NCI-H1092 (cell line): ENCODE measurements at regions not wholly inside any gene's neighbourhood (a gene's known extent, or its start where the extent isn't known, plus 50 kb on each side); places are given as distances from the start of the nearest gene placed in this dataset.

ENCODE experiments used
- DNase-seq: peaks from one replicate; lab custom pipeline; 2025; lab: John Stamatoyannopoulos, UW

DNA sequence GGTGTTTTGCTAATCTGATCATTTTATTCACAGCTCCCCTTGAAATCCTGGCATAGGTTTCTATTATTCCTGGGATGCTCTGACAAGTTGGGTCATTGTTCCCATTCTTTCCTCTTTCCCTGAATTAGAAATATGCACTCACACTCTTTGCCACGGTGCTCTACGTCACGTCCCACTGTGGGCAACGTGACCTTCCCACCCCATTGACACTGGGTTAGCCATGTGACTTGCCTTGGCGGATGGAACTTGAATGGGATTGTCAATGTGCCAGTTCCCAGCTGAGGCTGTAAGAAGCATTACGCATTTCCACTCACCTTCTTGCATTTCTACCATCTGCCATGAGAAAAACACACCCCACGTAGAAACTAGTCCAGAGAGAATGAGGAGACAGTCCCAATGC is 492.4 kb downstream of the SHISA9 start:
- no peak for DNase-seq

DNA sequence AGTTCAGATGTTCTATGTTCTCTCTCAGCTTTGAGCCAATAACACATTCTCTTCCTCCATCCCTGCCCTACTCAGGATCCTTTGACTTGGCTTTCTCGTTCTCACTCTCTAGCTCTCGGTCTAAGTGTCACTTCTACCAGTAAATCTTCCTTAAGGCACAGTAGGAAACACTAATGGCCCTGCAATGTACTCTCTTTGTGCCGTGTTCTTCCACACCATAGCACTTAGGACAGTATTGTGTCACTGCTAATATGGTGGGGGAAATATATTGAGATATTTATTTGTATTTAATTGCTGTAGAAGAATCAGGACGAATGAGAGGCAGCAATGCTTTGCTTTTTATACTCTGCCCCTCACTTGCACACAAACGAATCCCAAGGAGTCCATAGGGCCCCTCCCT is 493.1 kb downstream of the SHISA9 start:
- DNase-seq, result no peak

DNA sequence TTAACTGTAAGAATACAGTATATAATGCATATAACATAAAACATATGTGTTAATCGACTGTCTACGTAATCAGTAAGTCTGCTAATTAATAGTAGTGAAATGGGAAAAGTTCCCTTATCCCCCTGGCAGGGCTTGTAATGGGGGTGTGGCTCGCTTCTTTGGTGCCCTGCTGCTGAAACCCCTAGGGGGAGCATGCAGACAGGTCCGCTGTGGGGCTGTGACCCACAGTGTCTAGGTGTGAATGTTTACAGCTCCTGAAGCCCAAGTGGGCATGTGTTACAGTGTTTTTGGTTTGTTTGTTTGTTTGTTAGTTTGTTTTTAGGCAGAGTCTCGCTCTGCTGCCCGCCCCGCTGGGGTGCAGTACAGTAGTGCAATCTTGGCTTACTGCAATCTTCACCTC is 495.7 kb downstream of the SHISA9 start:
- DNase-seq, result no peak

DNA sequence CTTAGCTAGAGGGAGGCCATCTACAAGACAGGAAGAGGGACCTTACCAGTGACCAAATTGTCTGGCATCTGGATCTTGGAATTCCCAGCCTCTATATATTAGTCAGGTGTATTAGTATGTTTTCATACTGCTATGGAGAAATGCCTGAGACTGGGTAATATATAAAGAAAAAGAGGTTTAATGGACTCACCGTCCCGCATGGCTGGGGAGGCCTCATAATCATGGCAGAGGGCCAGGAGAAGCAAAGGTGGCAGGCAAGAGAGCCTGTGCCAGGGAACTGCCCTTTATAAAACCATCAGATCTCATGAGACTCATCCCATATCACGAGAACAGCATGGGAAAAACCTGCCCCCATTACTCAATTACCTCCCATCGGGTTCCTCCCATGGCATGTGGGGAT is 500.2 kb downstream of the SHISA9 start:
- DNase-seq, result no peak

DNA sequence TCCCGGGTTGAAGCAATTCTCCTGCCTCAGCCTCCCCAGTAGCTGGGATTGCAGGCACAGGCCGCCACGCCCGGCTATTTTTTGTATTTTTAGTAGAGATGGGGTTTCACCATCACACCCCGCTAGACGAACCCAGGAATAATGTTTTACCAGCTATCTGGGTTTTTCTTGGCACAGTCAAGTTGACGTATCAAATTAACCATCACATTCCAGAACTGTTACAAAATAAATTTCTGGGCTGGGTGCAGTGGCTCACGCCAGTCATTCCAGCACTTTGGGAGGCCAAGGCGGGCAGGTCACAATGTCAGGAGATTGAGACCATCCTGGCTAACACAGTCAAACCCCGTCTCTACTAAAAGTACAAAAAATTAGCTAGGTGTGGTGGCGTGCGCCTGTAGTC is 501.2 kb downstream of the SHISA9 start:
- DNase-seq, result no peak

DNA sequence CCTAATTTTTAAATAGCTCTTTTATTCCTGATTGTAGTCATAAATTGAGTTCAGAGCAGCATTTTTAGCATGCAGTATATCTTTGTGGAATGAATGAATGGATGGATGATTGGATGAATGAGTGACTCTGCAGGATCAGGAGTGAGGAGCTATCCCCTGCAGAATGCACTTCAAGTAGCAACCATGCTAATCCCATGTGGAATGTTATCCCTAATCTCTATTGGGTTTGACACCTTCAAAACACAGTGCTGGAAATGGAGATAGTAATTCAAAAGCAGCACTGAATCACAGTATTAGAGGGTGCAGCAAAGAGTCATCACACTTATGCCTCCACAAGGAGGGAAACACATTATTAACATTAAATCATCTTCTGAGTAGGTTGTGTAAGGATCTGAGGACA is 501.9 kb downstream of the SHISA9 start:
- DNase-seq, result no peak

DNA sequence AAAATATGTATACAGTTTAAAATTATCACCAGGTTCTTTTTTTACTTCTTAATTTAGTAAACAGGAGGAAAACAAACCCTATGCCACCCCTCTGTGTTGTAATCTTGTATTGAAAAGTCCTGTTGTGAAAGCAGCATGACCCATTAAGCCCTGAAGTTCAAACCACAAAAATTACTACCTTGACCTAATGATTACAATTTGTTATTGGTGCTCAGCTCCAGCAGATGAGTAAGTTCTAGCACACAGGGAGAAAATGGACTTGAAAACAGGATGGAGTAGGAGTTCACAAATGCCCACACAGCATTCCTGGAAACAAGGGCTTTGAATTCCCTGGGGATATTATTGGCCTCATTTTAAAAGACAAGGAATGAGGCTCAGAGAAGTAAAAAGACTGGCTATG is 505.8 kb upstream of the ERCC4 start:
- no peak for DNase-seq

DNA sequence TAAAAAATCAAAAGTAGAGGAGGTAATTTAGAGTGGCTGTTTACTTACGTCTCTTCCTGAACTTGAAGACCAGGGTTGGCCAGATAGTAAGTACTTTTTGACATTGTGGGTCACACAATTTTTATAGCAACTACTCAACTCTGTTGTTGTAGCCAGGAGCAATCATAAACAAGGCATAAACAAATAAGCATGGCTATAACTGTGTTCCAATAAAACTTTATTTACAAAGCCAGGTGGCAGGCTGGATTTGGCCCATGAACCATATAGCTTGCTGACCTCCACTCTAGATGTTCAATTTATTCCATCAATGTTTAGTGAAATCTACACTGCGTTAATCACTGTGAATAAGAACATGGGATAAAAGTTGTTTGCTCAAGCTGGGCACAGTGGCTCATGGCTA is 500.4 kb upstream of the ERCC4 start:
- no peak for DNase-seq

DNA sequence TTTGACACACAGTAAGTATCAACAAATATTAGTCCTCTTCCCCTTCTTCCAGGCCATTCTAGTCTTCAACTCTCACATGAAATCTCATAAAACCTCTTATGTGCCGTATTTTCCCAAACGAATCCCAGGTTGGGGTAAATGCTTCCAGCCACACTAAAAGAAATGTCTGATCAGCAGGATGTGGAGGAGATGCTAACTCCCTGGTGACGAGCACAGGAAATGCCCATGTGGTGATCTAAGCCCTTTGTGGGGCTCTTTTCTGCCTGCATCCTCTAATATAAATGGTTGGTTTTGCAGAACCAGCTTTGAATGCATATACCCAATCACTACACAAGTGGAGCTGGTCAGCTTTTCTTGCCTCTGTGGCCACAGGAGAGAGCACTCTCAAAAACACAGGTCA is 498.2 kb upstream of the ERCC4 start:
- no peak for DNase-seq

DNA sequence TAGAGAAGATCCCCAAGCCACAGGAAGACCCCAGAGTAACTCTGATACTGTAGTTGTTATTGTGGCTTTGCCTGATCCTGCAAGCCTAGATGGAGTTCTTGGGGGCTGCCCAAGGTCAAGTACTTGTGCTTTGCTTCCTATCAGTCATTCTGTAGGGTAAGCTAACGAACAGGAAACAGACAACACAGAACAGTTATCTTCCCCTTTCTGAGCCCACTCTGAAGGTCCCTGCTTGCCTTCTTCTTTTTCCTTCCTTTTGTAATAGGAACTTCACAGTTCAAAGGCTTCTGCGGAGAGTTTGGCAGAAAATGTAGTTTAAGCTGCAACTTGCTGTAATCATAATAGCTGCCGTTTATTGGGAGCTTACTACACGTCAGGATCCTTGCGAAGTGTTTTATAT is 494.1 kb upstream of the ERCC4 start:
- no peak for DNase-seq

DNA sequence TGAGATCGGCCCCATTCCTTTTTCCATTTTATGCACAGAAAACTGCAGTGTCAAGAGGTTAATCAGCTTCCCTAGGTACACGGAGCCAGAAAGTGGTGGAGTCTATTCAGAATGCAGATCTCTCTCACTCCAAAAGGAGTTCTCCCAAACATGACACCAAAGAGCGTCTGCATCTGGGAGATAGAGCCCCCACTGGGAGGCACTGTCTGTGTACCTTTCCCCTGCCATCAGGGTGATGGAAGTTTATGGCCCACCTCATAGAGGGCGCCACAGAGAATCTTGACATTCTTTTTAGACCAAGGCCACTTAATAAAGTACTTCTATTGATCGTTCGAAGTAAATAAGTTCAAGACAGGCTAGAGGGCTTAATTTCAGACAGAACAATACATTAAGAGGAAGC is 493.7 kb upstream of the ERCC4 start:
- DNase-seq, result no peak

DNA sequence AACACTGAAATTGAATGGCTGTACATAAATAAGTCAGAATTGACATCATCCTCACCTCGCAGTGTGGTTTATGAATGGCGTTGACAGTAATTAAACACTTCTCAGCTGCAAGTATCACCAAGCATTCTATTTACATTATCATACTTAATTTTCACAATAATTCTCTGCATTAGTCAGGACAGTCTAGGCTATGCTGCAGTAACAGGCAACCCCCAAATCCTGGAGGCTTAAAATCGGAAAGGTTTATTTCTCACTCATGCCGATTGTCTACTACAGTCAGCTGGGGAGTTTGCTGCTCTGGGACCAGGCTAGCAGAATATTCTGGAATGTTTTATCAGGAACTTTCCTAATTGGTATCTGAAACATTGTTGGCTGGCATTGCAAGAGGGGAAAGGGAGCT is 493.2 kb upstream of the ERCC4 start:
- no peak for DNase-seq

DNA sequence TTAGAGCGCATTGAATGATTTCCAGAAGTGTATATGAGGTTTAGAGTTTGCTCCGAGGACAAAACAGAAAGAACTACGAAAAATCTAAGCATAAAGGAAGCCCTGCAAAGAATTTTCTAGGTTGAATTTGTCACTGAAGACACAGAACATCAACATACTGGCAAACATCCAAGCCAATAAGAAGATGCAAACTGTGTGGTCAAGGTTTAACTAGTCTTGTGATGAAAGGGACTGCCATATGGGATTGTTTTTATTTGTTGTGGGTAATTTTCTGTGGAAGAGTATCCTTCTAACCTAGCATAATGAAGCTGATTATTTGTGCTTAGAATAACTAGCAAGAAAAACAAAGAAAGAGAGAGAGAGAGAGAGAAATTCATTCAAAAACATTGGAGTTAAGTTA is 492.0 kb upstream of the ERCC4 start:
- no peak for DNase-seq

DNA sequence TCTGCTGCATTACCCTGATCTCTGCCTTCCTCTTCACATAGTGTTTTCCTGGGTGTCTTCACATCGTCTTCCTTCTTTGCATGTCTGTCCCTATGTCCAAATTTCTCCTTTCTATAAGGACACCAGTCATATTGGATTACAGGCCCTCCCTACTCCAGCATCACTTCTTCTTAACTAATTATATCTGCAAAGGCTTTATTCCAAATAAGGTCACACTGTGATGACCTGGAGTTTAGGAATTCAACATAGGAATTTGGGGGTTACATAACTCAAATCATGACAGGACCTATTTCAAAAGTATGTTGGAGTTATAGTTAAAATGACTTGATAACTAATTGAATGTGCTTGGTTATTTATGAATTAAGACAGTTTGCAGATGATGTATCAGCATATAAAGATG is 490.5 kb upstream of the ERCC4 start:
- DNase-seq, result no peak

DNA sequence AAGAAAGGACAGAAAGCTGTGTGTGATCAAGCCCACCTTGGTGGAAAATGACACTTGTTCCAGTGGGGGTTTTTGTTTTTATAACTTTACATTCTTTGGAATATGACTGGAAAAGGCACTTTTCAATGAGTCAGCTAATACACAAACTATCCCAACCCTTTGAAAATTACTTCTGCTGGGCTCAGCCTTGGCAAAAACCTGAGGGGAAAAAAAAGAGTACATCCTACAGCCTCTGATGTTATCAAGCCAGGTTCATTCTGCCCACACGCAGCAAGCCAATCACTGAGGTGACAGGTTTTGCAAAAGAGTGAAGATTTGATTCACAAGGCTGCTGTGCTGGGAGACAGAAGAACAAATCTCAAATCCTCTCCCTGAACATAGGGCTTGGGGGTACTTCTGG is 484.5 kb upstream of the ERCC4 start:
- DNase-seq, result no peak

DNA sequence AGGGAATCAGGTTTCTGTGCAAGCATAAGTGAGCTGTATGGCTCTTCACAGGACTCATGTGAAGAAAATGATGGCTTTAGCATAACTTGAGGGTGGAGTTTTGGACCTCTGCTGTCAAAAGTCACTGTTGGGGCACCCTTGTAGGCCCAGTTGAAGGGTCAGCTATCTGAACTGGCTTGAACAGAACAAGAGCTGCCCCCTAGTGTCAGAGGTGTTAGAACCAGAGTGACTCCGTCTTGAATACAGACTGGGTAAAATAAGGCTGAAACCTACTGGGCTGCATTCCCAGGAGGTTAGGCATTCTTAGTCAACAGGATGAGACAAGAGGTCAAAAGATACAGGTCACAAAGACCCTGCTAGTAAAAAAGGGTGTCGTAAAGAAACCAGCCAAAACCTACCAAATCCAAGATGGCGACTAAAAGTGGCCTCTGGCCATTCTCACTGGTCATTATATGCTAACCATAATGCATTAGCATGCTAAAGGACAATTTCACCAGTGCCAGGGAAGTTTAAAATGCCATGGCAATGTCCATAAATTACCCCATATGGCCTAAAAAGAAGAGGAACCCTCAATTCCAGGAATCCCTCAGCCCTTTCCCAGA is 484.0 kb upstream of the ERCC4 start:
- DNase-seq, result no peak

DNA sequence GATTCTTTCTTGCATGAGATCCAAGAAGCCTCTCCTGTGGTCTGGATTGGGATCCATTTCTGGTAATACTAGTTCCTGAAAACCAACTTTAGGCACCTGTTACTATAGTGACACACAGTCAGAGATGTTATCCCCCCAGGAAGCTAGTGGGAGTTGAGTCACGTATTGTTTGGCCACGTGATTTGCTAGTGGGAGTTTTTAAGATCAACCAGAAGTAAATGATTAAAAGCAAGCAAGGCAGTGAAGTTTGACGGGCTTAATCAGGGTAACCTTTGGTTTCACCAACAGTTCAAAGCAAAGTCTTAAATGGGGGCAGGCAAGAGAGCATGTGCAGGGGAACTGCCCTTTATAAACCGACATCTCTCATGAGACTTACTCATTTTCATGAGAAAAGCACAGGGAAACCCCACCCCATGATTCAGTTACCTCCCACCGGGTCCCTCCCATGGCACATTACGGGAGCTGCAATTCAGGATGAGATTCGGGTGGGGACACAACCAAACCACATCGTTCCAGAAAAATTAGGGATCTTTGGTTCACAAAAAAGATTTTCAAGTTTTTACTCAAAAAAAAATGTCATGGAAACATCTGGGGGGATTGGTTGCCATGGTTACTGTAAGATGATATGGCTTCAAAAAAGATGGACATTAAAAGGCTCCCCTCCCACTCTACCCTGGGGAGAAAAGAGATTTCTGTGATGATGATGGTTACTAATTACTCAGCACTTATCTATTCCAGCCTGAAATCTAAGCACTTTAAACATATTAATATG is 483.1 kb upstream of the ERCC4 start:
- no peak for DNase-seq

DNA sequence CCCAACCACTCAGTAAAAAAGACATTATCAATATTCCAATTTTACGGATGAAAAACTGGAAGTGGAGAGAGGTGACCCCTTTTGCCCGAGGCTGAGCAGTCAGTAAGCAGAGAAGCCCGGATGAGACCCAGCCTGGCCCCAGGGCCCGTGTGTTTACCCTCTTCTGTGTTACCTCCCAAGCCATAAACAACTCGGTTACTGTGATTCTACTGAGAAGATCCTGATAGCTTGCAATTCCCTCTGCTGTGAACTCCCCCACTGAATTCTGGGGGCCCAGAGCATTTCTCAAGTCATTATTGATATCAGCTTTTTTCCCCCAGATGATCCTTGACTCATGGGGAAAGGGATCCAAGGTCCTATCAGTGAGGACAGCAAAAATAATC is 482.6 kb upstream of the ERCC4 start:
- DNase-seq, result no peak

DNA sequence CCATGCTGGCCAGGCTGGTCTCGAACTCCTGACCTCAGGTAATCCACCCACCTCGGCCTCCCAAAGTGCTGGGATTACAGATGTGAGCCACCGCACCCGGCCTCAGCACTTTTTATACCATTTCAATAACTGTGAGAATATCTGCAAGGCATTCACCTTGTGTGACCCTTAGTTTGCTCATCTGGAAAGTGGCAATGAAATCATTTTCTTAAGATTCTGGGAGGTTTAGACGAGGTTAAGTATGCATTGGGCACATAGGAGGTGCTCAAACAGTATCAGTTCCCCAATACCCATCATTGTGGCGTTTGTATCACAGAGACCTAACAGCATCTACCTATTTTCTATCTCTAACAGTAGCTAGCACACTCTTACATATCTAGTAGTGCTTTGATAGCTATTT is 481.9 kb upstream of the ERCC4 start:
- DNase-seq, result no peak

DNA sequence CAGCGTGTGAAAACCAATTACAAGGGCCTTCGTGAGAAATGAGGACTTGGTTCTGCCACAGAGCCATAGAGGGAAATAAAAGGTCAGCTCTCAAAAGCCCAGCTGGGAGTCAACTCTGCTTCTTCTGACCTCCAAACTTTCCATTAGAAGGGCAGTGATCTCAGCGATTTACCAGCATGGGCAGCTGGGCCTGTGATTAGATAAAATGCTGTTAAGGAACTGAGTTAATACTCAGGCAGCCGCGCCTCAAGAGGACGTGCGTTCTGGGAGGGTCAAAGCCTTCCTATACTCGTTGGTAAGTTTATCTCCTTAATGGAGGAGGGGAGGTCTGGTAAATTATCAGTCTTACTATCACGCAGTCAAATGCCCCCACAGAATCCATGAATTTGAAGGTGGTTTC is 480.2 kb upstream of the ERCC4 start:
- no peak for DNase-seq

DNA sequence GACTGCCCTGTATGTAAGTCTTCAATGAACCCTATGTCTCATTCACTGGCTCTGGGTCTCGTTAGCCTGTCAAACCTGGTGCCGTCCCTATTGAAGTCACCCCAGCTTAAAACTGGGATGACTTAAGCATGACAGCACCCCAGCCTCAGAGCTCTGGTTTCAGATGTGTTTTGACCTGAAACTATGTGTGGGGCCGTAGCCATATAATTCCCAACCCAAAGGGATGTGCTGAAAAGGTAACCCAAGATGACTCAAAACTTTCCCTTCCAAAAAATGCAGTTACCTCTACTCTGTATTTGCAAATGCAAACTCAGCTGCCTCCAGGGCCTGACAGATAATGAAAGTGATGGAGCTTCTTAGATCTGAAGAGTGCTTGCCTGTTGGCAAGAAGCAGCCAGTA is 478.3 kb upstream of the ERCC4 start:
- DNase-seq, result no peak

DNA sequence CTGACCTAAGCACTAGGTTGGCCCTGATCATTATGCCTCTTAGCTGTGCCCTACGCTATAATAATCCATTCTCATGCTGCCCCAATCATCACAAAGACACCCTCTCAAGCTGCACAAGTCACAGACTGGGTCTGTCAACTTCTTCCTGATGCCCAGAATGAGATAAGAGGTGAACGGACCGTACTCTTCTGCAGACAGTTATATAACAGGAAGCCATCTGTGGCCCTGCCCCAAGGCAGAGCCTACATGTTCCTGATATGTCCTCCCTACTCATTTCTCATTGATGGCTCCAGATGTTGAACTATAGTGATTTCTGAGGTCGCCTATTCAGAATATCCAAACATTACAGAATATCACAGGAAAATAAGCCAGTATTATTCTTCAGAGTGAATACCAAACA is 471.6 kb upstream of the ERCC4 start:
- no peak for DNase-seq

DNA sequence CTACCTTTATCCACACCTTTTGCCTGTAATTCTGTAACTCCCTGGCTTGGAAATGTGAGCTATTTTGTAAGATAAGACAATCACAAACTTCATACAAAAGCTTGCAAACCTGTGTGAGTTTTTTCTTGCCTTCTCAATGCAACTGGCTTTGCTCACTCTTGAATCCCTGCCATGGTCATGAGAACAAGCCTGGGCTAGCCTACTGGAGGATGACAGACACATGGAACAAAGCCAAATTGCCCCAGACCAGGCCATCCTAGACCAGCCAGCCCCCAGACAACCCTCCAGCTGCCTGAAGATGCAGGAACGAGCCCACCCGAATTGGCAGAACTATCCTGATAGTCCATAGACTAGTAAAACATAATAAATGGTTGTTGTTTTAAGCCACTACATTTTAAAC is 466.6 kb upstream of the ERCC4 start:
- peak; percentile 36 for DNase-seq

DNA sequence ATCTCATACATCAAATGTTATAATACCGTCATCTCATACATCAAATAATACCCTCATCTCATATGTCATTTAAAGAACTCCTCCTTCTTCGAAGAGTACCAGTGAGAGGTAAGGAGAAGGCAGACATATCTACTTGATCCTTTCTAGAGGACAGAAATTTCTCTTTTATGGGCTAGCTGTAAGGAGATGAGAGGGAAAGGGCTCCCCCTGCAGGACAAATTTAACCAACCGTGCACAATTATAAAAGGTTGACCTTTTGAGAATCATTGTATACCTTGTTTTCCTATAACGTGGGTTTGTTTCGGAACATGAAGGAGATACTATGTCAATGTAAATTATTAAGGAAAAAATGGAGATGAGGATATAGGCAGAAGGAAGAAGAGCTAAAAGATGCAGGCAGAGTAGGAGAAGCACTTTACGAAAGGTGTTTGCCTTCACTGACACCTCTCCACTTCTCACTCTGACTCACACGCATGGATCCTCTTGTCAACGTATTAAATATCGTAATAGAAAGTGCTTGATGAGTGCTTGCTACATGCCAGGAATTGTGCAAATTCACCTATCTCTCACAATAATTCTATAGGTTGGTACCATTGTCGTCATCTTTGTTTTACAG is 465.9 kb upstream of the ERCC4 start:
- peak; percentile 35 for DNase-seq
